Gastrocnemius medialis (tissue), 4 donors: ENCODE measurements at regions not wholly inside any gene's neighbourhood (a gene's known extent, or its start where the extent isn't known, plus 50 kb on each side); places are given as distances from the start of the nearest gene placed in this dataset.

Experiments
- ATAC-seq, 2 donors: fragments of 150-250 bp; one replicate each; pipeline ENCODE4 v1.9.1; 2016
- DNase-seq, 2 donors: peaks; one replicate each; pipeline ENCODE4 v3.0.0-alpha.2; 2019
- H3K27ac ChIP-seq, 4 donors: fragments of 200-600 bp; sonication (generic); 1 replicate in 1 of 4; 2 replicates in 3 of 4; pipeline ENCODE4 v1.5.1; 2016 to 2018; ENCODE audit warnings: mild to moderate bottlenecking in 2 of 4, moderate library complexity in 1 of 4
- H3K27me3 ChIP-seq, 3 donors: fragments of 200-600 bp; sonication (generic) in 2 of 3; 1 replicate in 1 of 3; 2 replicates in 2 of 3; pipeline versions ENCODE4 v1.5.1 to v1.6.0; 2016 to 2019; ENCODE audit warnings: mild to moderate bottlenecking in 1 of 3, moderate library complexity in 1 of 3
- H3K36me3 ChIP-seq, 2 donors: fragments of 200-600 bp; sonication (generic) in 1 of 2; one replicate each; pipeline ENCODE4 v1.5.1; 2017 to 2018
- H3K4me1 ChIP-seq, 2 donors: fragments of 200-600 bp; sonication (generic) in 1 of 2; one replicate each; pipeline ENCODE4 v1.5.1; 2016 to 2017; ENCODE audit warnings: mild to moderate bottlenecking in 2 of 2
- H3K4me3 ChIP-seq, 4 donors: fragments of 200-600 bp; sonication (generic) in 3 of 4; 1 replicate in 1 of 4; 2 replicates in 3 of 4; pipeline ENCODE4 v1.5.1; 2016 to 2019; ENCODE audit warnings: mild to moderate bottlenecking in 2 of 4
- H3K9me3 ChIP-seq, 3 donors: fragments of 200-600 bp; sonication (generic) in 2 of 3; 1 replicate in 1 of 3; 2 replicates in 2 of 3; pipeline ENCODE4 v1.5.1; 2016 to 2019
- POLR2A ChIP-seq, 2 donors: fragments of 450-650 bp; IDR thresholded peaks; one replicate each; pipeline ENCODE4 v1.6.1; 2017; ENCODE audit warnings: antibody characterized with exemption in 2 of 2, mild to moderate bottlenecking in 2 of 2, moderate library complexity in 2 of 2
- in situ Hi-C, 4 donors: fragments of 200-750 bp; cut with MboI; loops; one replicate each; pipeline versions ENCODE4 v1.15.0 to v1.8.0; 2017; ENCODE audit warnings: low sequenced_read_pairs in 4 of 4
- intact Hi-C: fragments of 100-400 bp; cut with DNase I; formaldehyde crosslinking; loops from one replicate; pipeline ENCODE4 v1.15.1; 2023; ENCODE audit warnings: low total_unique reads
- TF ChIP-seq, protein P1 (sequence below), 5 experiments: fragments of 450-650 bp in 3 of 5; fragments of 200-600 bp in 2 of 5; sonication (generic) in 2 of 5; IDR thresholded peaks in 4 of 5; conservative IDR thresholded peaks in 1 of 5; 1 replicate in 4 of 5; 2 replicates in 1 of 5; pipeline ENCODE4 v1.5.1; 2016 to 2019; ENCODE audit warnings: antibody characterized with exemption in 5 of 5, mild to moderate bottlenecking in 3 of 5, moderate library complexity in 3 of 5

DNA sequence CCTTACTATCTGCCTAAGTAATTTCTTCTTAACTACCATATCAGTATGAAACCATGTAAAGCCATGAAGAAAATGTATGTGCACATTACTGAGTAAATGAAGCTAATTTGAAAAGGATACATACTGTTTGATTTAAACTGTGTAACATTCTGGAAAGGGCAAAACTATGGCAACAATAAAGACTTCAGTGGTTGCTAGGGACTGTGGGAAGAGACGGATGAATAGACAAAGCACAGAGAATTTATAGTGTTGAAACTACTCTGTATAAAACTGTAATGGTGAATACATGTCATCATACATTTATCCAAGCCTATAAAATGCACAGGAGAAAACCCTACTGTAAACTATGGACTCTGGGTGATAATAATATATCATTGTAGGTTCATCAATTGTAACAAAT, 1103.7 kb upstream of the EPHA6 start:
- Histone ChIP-seq H3K36me3 (no peaks in the 10 kb centered on the region), H3K9me3 (no peaks in the 10 kb centered on the region), H3K27ac (no peak overlapping the region), H3K27me3 (no peaks in the 10 kb centered on the region), H3K4me3 (no peak overlapping the region), H3K4me1 (no peaks in the 10 kb centered on the region)
- TF ChIP-seq, protein P1, sequence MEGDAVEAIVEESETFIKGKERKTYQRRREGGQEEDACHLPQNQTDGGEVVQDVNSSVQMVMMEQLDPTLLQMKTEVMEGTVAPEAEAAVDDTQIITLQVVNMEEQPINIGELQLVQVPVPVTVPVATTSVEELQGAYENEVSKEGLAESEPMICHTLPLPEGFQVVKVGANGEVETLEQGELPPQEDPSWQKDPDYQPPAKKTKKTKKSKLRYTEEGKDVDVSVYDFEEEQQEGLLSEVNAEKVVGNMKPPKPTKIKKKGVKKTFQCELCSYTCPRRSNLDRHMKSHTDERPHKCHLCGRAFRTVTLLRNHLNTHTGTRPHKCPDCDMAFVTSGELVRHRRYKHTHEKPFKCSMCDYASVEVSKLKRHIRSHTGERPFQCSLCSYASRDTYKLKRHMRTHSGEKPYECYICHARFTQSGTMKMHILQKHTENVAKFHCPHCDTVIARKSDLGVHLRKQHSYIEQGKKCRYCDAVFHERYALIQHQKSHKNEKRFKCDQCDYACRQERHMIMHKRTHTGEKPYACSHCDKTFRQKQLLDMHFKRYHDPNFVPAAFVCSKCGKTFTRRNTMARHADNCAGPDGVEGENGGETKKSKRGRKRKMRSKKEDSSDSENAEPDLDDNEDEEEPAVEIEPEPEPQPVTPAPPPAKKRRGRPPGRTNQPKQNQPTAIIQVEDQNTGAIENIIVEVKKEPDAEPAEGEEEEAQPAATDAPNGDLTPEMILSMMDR (IDR thresholded peaks at IDR 0.05 in 4 of 5, conservative IDR thresholded peaks at IDR 0.05 in 1 of 5) = no peak
- no peak for TF ChIP-seq POLR2A (IDR thresholded peaks at IDR 0.05)
- in situ Hi-C loops = no loop called here
- ATAC-seq (no peak), DNase-seq (no peak)
- intact Hi-C loops = no loop called here

DNA sequence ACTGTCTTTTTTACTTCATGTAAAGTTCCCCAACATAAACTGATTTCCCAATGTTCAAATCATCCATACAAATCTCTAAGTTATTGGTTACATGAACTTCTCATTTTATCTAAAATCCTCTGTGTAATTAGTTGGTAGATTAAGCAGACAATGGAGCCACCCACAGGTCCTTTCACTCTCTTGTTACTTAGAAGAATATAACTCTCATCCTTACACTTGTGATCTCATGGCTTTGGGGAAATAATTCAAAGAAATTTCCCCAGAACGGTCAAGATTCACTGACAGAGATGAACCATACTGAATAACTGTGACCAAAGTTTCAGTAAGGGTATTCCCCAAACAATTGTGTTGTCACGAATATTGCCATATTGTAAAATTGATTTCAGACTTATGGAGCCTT, 1102.6 kb upstream of the EPHA6 start:
- no peaks in the 10 kb centered on the region for H3K4me1 ChIP-seq
- intact Hi-C loops = no loop called here
- H3K27me3 ChIP-seq = no peaks in the 10 kb centered on the region
- H3K27ac ChIP-seq = no peak overlapping the region
- DNase-seq (no peak), ATAC-seq (no peak)
- no peak overlapping the region for H3K4me3 ChIP-seq
- TF ChIP-seq POLR2A (IDR thresholded peaks at IDR 0.05) = no peak
- TF ChIP-seq, protein P1 (IDR thresholded peaks at IDR 0.05 in 4 of 5, conservative IDR thresholded peaks at IDR 0.05 in 1 of 5) = no peak
- H3K36me3 ChIP-seq = no peaks in the 10 kb centered on the region
- in situ Hi-C loops = no loop called here
- no peaks in the 10 kb centered on the region for H3K9me3 ChIP-seq

DNA sequence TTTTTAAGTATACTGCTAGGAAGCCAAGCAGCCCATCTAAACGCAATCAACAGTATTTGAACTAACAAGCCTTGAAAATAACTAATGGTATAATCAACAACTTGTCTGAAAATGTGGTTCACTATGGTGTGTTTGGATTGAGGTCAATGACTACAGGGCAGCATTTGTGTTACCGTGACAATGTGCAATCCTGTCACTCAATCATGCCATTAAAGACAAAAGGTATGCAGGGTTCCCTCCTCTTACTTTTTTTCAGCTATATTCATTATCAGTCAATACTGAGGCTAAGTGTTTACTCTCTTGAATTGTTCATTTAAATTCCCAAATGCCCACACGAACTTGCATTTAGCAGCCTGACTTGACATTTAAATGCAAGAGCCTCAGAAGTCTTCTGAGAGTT, 1099.3 kb upstream of the EPHA6 start:
- no peaks in the 10 kb centered on the region for H3K4me1 ChIP-seq
- DNase-seq = no peak
- H3K36me3 ChIP-seq = no peaks in the 10 kb centered on the region
- TF ChIP-seq, protein P1 (IDR thresholded peaks at IDR 0.05 in 4 of 5, conservative IDR thresholded peaks at IDR 0.05 in 1 of 5) = no peak
- TF ChIP-seq POLR2A (IDR thresholded peaks at IDR 0.05) = no peak
- no peak overlapping the region for H3K4me3 ChIP-seq
- no peaks in the 10 kb centered on the region for H3K27me3 ChIP-seq
- intact Hi-C loops = no loop called here
- no peak overlapping the region for H3K27ac ChIP-seq
- no peak for ATAC-seq
- no peaks in the 10 kb centered on the region for H3K9me3 ChIP-seq
- in situ Hi-C loops = no loop called here

DNA sequence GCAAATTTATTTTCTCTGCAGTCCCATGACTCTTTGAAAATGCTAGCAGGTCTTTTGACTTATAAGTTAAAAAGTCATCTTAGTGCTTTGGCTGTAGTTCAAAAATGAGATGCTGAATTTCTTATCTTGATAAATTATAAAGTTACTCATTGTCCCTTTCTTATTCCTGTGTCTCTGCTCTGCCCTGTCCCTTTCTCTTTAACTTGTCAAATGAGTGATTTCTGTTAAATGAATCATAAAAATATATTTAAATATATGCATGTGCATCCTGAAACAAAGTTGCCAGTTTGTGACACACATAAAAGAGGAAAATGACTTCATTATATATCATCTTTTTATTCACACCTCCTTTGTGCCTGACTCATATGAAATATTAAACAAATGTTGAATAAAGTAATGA, 1097.3 kb upstream of the EPHA6 start:
- intact Hi-C loops (no loop called here), in situ Hi-C loops (no loop called here)
- Histone ChIP-seq H3K4me3 (no peak overlapping the region), H3K4me1 (no peaks in the 10 kb centered on the region), H3K36me3 (no peaks in the 10 kb centered on the region), H3K9me3 (no peaks in the 10 kb centered on the region), H3K27me3 (no peaks in the 10 kb centered on the region), H3K27ac (no peak overlapping the region)
- ATAC-seq (no peak), DNase-seq (no peak)
- no peak for TF ChIP-seq POLR2A (IDR thresholded peaks at IDR 0.05)
- TF ChIP-seq, protein P1 (IDR thresholded peaks at IDR 0.05 in 4 of 5, conservative IDR thresholded peaks at IDR 0.05 in 1 of 5) = no peak

DNA sequence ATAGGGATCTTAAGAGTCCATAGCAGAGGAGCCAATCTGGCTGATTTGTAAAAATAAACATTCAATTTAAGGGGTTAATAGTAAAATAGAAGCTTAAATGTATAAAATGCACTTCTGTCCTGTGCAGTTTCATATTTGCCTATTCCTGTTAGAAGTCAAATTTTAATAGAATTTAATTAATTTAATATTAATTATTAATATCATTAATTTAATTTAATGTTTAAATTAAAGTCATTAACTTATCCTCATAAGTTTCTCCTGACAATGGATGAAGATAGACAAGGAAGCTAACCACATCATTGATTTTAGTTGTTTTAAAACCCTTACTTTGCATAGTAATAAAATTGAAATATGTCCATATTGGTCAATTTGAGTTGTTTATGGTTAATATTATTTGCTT, 1096.2 kb upstream of the EPHA6 start:
- no peak for TF ChIP-seq POLR2A (IDR thresholded peaks at IDR 0.05)
- TF ChIP-seq, protein P1 (IDR thresholded peaks at IDR 0.05 in 4 of 5, conservative IDR thresholded peaks at IDR 0.05 in 1 of 5) = no peak
- no peak for ATAC-seq
- intact Hi-C loops = no loop called here

More for the DNA sequence above, 1096.2 kb upstream of the EPHA6 start:
- in situ Hi-C loops = no loop called here
- Histone ChIP-seq H3K27ac (no peak overlapping the region), H3K9me3 (no peaks in the 10 kb centered on the region), H3K27me3 (no peaks in the 10 kb centered on the region), H3K4me1 (no peaks in the 10 kb centered on the region), H3K4me3 (no peak overlapping the region), H3K36me3 (no peaks in the 10 kb centered on the region)
- no peak for DNase-seq
